A549 (cell line): ENCODE measurements at regions not wholly inside any gene's neighbourhood (a gene's known extent, or its start where the extent isn't known, plus 50 kb on each side); places are given as distances from the start of the nearest gene placed in this dataset.

ENCODE experiments used
- ATAC-seq, 2 experiments: fragments of 200-7000 bp in 1 of 2; fragments of >200 bp in 1 of 2; cut with Nextera tagmentation in 1 of 2; cut with Tn5 transposase in 1 of 2; 3 replicates each; pipeline versions ENCODE4 v1.8.0 to v1.9.1; 2018 to 2020; ENCODE audit warnings: mild to moderate bottlenecking in 1 of 2, moderate library complexity in 1 of 2
- CTCF ChIA-PET: fragments of 300-600 bp; sonication (Branson Sonifier 250); formaldehyde crosslinking; extraction: SDS; loops from one replicate; lab custom pipeline; 2021; ENCODE audit warnings: antibody characterized with exemption, inconsistent platforms; lab: Yijun Ruan, JAX
- POLR2A ChIA-PET: fragments of 350-600 bp; formaldehyde crosslinking; extraction: SDS; loops from one replicate; lab custom pipeline; 2021; ENCODE audit warnings: antibody characterized with exemption, inconsistent platforms; lab: Yijun Ruan, JAX
- DNase-seq, 2 experiments: peaks; one replicate each; pipeline versions ENCODE4 v3.0.0 to v3.0.0-alpha.2; 2011 to 2016; ENCODE audit warnings: low read depth in 1 of 2, low spot score in 1 of 2
- FAIRE-seq: peaks from 2 replicates; lab custom pipeline; 2011; peaks lifted over from hg19 to GRCh38; lab: Jason Lieb, UNC
- H3K27ac ChIP-seq, 2 experiments: fragments of >200 bp; sonication (Bioruptor Twin); formaldehyde crosslinking; 3 replicates each; pipeline ENCODE4 v1.5.1; 2016 to 2017
- H3K4me1 ChIP-seq: fragments of >200 bp; sonication (Bioruptor Twin); formaldehyde crosslinking; 3 replicates; pipeline ENCODE4 v1.6.1; 2016
- H3K4me2 ChIP-seq: fragments of >200 bp; sonication (Bioruptor Twin); formaldehyde crosslinking; 3 replicates; pipeline ENCODE4 v1.6.1; 2016
- H3K4me3 ChIP-seq: fragments of >200 bp; sonication (Bioruptor Twin); formaldehyde crosslinking; 3 replicates; pipeline ENCODE4 v1.5.1; 2016
- H3K9me3 ChIP-seq: fragments of >200 bp; sonication (Bioruptor Twin); formaldehyde crosslinking; 3 replicates; pipeline ENCODE4 v1.6.1; 2016
- BCL3 ChIP-seq: fragments of >200 bp; sonication (Bioruptor Twin); formaldehyde crosslinking; IDR thresholded peaks from 3 replicates; pipeline ENCODE4 v1.6.1; 2016
- CBX8 ChIP-seq: fragments of 200-600 bp; sonication (generic); IDR thresholded peaks from 2 replicates; pipeline ENCODE4 v1.6.1; 2016
- CEBPB ChIP-seq, 2 experiments: fragments of >200 bp in 1 of 2; sonication (Bioruptor Twin) in 1 of 2; formaldehyde crosslinking in 1 of 2; IDR thresholded peaks; 2 replicates each; pipeline ENCODE4 v1.6.1; 2012 to 2016
- EHF ChIP-seq: fragments of 250-450 bp; sonication (Bioruptor Pico); IDR thresholded peaks from 2 replicates; pipeline ENCODE4 v1.5.0; 2020; ENCODE audit warnings: mild to moderate bottlenecking
- EP300 ChIP-seq, 2 experiments: fragments of >200 bp; sonication (Bioruptor Twin); formaldehyde crosslinking; IDR thresholded peaks; 2 replicates in 1 of 2; 3 replicates in 1 of 2; pipeline ENCODE4 v1.6.1; 2016 to 2017
- ESRRA ChIP-seq: fragments of 150-350 bp; IDR thresholded peaks from 2 replicates; pipeline ENCODE4 v1.6.1; 2014; ENCODE audit warnings: mild to moderate bottlenecking, low read length, borderline replicate concordance
- FOSL2 ChIP-seq, 2 experiments: fragments of 450-650 bp in 1 of 2; fragments of >200 bp in 1 of 2; sonication (Bioruptor Twin) in 1 of 2; formaldehyde crosslinking; IDR thresholded peaks; 2 replicates each; pipeline versions ENCODE4 v1.5.0 to v1.6.1; 2016 to 2020; ENCODE audit warnings: mild to moderate bottlenecking in 1 of 2, moderate library complexity in 1 of 2
- HDAC2 ChIP-seq: fragments of 200-600 bp; sonication (generic); IDR thresholded peaks from 2 replicates; pipeline ENCODE4 v1.6.1; 2016
- HEYL ChIP-seq: fragments of 250-450 bp; sonication (Bioruptor Pico); IDR thresholded peaks from 2 replicates; pipeline ENCODE4 v1.8.0; 2021; ENCODE audit warnings: mild to moderate bottlenecking, moderate library complexity
- HMGXB4 ChIP-seq: fragments of 250-450 bp; sonication (Bioruptor Pico); IDR thresholded peaks from 2 replicates; pipeline ENCODE4 v1.5.0; 2021; ENCODE audit warnings: mild to moderate bottlenecking, moderate library complexity, borderline replicate concordance
- JUNB ChIP-seq: fragments of >200 bp; sonication (Bioruptor Twin); formaldehyde crosslinking; IDR thresholded peaks from 2 replicates; pipeline ENCODE4 v1.6.1; 2016
- KDM5A ChIP-seq: fragments of 200-600 bp; sonication (generic); IDR thresholded peaks from 2 replicates; pipeline ENCODE4 v1.6.1; 2016; ENCODE audit warnings: antibody characterized with exemption, mild to moderate bottlenecking
- MAX ChIP-seq: IDR thresholded peaks from 2 replicates; pipeline ENCODE4 v1.6.1; 2012
- NFE2L2 ChIP-seq: fragments of 150-350 bp; conservative IDR thresholded peaks from 2 replicates; pipeline ENCODE4 v1.6.1; 2014; ENCODE audit warnings: low read length
- NR3C1 ChIP-seq: fragments of >200 bp; sonication (Bioruptor Twin); formaldehyde crosslinking; IDR thresholded peaks from 3 replicates; pipeline ENCODE4 v1.6.1; 2017
- RAD21 ChIP-seq, 2 experiments: fragments of >200 bp in 1 of 2; sonication (Bioruptor Twin) in 1 of 2; formaldehyde crosslinking in 1 of 2; IDR thresholded peaks in 1 of 2; conservative IDR thresholded peaks in 1 of 2; 2 replicates in 1 of 2; 3 replicates in 1 of 2; pipeline ENCODE4 v1.6.1; 2012 to 2018; ENCODE audit warnings: inconsistent platforms in 1 of 2
- RCOR1 ChIP-seq: fragments of 150-350 bp; IDR thresholded peaks from 2 replicates; pipeline ENCODE4 v1.6.1; 2014; ENCODE audit warnings: antibody characterized with exemption, low read length, low read depth
- RFX5 ChIP-seq: fragments of 450-650 bp; IDR thresholded peaks from 2 replicates; pipeline ENCODE4 v1.7.1; 2014; ENCODE audit warnings: antibody characterized with exemption, mild to moderate bottlenecking, moderate library complexity
- RNF2 ChIP-seq: fragments of 200-600 bp; sonication (generic); IDR thresholded peaks from 2 replicates; pipeline ENCODE4 v1.6.1; 2016; ENCODE audit warnings: low read depth, mild to moderate bottlenecking, antibody characterized with exemption, moderate library complexity, borderline replicate concordance
- SREBF2 ChIP-seq: fragments of 450-650 bp; IDR thresholded peaks from 2 replicates; pipeline ENCODE4 v1.6.1; 2014; ENCODE audit warnings: mild to moderate bottlenecking, moderate library complexity
- TFCP2L1 ChIP-seq: fragments of 250-450 bp; sonication (Bioruptor Pico); IDR thresholded peaks from 2 replicates; pipeline ENCODE4 v1.5.0; 2021; ENCODE audit warnings: mild to moderate bottlenecking
- USF2 ChIP-seq: fragments of 450-650 bp; IDR thresholded peaks from 2 replicates; pipeline ENCODE4 v1.6.1; 2014; ENCODE audit warnings: antibody characterized with exemption
- ZC3H11A ChIP-seq: fragments of 450-650 bp; IDR thresholded peaks from 2 replicates; pipeline ENCODE4 v1.6.1; 2014; ENCODE audit warnings: antibody characterized with exemption, mild to moderate bottlenecking
- ZFP36 ChIP-seq: fragments of 450-650 bp; IDR thresholded peaks from 2 replicates; pipeline ENCODE4 v1.6.1; 2014; ENCODE audit warnings: borderline replicate concordance; ENCODE audit not compliant: partially characterized antibody
- WGBS: methylation state at CpG from one replicate; pipeline ENCODE4 v1.1.6; 2017; ENCODE audit errors: missing lambda C conversion rate; 5-methylcytosine and 5-hydroxymethylcytosine counted together

- DNase-seq (no peak), FAIRE-seq (no peak), ATAC-seq (no peak)
- H3K9me3 ChIP-seq: no peaks in the 10 kb centered on the region
- CTCF ChIA-PET: no interaction called here
- TF ChIP-seq FOSL2 (IDR thresholded peaks at IDR 0.05) (no peak), FOSL2 (CRISPR knock-in tag; IDR thresholded peaks at IDR 0.05) (no peak), RFX5 (no peak), CBX8 (no peak), RAD21 (conservative IDR thresholded peaks at IDR 0.05 in 1 of 2, IDR thresholded peaks at IDR 0.05 in 1 of 2) (no peak), RNF2 (no peak), ZFP36 (no peak), SREBF2 (no peak), MAX (no peak), USF2 (no peak), HMGXB4 (CRISPR knock-in tag) (no peak), EHF (CRISPR knock-in tag) (no peak), BCL3 (no peak), ESRRA (no peak), ZC3H11A (no peak)
- TF ChIP-seq, all 56 proteins: peak for 0
- Histone ChIP-seq H3K4me2 (no peak overlapping the region), H3K4me1 (no peaks in the 10 kb centered on the region), H3K4me3 (no peak overlapping the region), H3K27ac (no peak overlapping the region)
- 74% methylated on average over 7 of the region's 7 CpGs for WGBS
- POLR2A ChIA-PET: no interaction called here
These were observed 61.7 kb upstream of the PUM1 start for GRCh38 chr1:31127266-31127665.

GRCh38 chr1:31122741-31123140 is 57.2 kb upstream of the PUM1 start:
- DNase-seq (no peak), ATAC-seq (no peak), FAIRE-seq (no peak)
- Histone ChIP-seq H3K27ac (no peak overlapping the region), H3K9me3 (no peaks in the 10 kb centered on the region), H3K4me1 (no peaks in the 10 kb centered on the region), H3K4me2 (no peak overlapping the region), H3K4me3 (no peak overlapping the region)
- WGBS: 60% methylated on average over 8 of the region's 8 CpGs
- ChIA-PET CTCF (no interaction called here), POLR2A (no interaction called here)
- TF ChIP-seq JUNB (no peak), HDAC2 (no peak), MAX (no peak), HEYL (CRISPR knock-in tag) (no peak), ESRRA (no peak), NFE2L2 (no peak), ZFP36 (no peak), TFCP2L1 (CRISPR knock-in tag) (no peak), KDM5A (no peak), SREBF2 (no peak), RCOR1 (no peak), EHF (CRISPR knock-in tag) (no peak), EP300 (IDR thresholded peaks at IDR 0.05) (no peak), NR3C1 (no peak), CEBPB (IDR thresholded peaks at IDR 0.05) (no peak), RNF2 (no peak)
